ENCODE measurements at regions not wholly inside any gene's neighbourhood (a gene's known extent, or its start where the extent isn't known, plus 50 kb on each side); places are given as distances from the start of the nearest gene placed in this dataset.

GRCh38 chr1:72734415-72734814 lies 452.1 kb upstream of the NEGR1 start:
- H3K9me3 ChIP-seq (ENCODE audit: insufficient read depth, low read length, severe bottlenecking), result no peaks in the 10 kb centered on the region
- H2AFZ ChIP-seq (ENCODE audit: low read depth, low read length), result no peak overlapping the region
- no peak overlapping the region for H3K9ac ChIP-seq (ENCODE audit: low read depth, low read length)
- ATAC-seq (ENCODE audit: insufficient read depth, low read depth), result no peak
- no peak overlapping the region for H3K4me2 ChIP-seq (ENCODE audit: insufficient read depth, low read length)
- TF ChIP-seq CTCF (IDR thresholded peaks at IDR 0.05; ENCODE audit: borderline replicate concordance, extremely low read depth, low read length, poor library complexity, severe bottlenecking), result no peak
- TF ChIP-seq EZH2 (IDR thresholded peaks at IDR 0.05; ENCODE audit: borderline replicate concordance, low read depth, low read length, severe bottlenecking), result no peak
- H3K27me3 ChIP-seq (ENCODE audit: insufficient read depth, low read length, poor library complexity), result no peaks in the 10 kb centered on the region
- no peak for DNase-seq
- H3K79me2 ChIP-seq (ENCODE audit: insufficient read depth, low read length), result no peaks in the 10 kb centered on the region
- no peaks in the 10 kb centered on the region for H3K36me3 ChIP-seq (ENCODE audit: insufficient read depth, low read length)
- H3K27ac ChIP-seq (ENCODE audit: low read length), result no peak overlapping the region
- no peak overlapping the region for H3K4me3 ChIP-seq (ENCODE audit: low read depth in 1 of 2, low read length in 2 of 2)
- no peaks in the 10 kb centered on the region for H4K20me1 ChIP-seq (ENCODE audit: insufficient read depth, low read length)
- H3K4me1 ChIP-seq (ENCODE audit: insufficient read depth, low read length), result no peaks in the 10 kb centered on the region

GRCh38 chr1:72724951-72725861 lies 442.9 kb upstream of the NEGR1 start:
- DNase-seq, result no peak

GRCh38 chr1:72705921-72706320 lies 423.6 kb upstream of the NEGR1 start:
- no peak for DNase-seq
- Histone ChIP-seq H3K9me3 (ENCODE audit: insufficient read depth, low read length, severe bottlenecking) (no peaks in the 10 kb centered on the region), H3K79me2 (ENCODE audit: insufficient read depth, low read length) (no peaks in the 10 kb centered on the region), H3K36me3 (ENCODE audit: insufficient read depth, low read length) (no peaks in the 10 kb centered on the region), H4K20me1 (ENCODE audit: insufficient read depth, low read length) (no peaks in the 10 kb centered on the region), H3K27ac (ENCODE audit: low read length) (no peak overlapping the region), H3K4me3 (ENCODE audit: low read depth in 1 of 2, low read length in 2 of 2) (no peak overlapping the region), H3K27me3 (ENCODE audit: insufficient read depth, low read length, poor library complexity) (no peaks in the 10 kb centered on the region), H3K9ac (ENCODE audit: low read depth, low read length) (no peak overlapping the region), H2AFZ (ENCODE audit: low read depth, low read length) (no peak overlapping the region), H3K4me1 (ENCODE audit: insufficient read depth, low read length) (no peaks in the 10 kb centered on the region), H3K4me2 (ENCODE audit: insufficient read depth, low read length) (no peak overlapping the region)
- ATAC-seq (ENCODE audit: insufficient read depth, low read depth), result no peak
- TF ChIP-seq CTCF (IDR thresholded peaks at IDR 0.05; ENCODE audit: borderline replicate concordance, extremely low read depth, low read length, poor library complexity, severe bottlenecking) (no peak), EZH2 (IDR thresholded peaks at IDR 0.05; ENCODE audit: borderline replicate concordance, low read depth, low read length, severe bottlenecking) (no peak)

More at GRCh38 chr1:72724951-72725861, 442.9 kb upstream of the NEGR1 start:
- Histone ChIP-seq H3K9ac (ENCODE audit: low read depth, low read length) (no peak overlapping the region), H3K79me2 (ENCODE audit: insufficient read depth, low read length) (no peaks in the 10 kb centered on the region), H4K20me1 (ENCODE audit: insufficient read depth, low read length) (no peaks in the 10 kb centered on the region), H3K4me1 (ENCODE audit: insufficient read depth, low read length) (no peaks in the 10 kb centered on the region), H3K4me2 (ENCODE audit: insufficient read depth, low read length) (no peak overlapping the region), H3K27me3 (ENCODE audit: insufficient read depth, low read length, poor library complexity) (no peaks in the 10 kb centered on the region), H3K4me3 (ENCODE audit: low read depth in 1 of 2, low read length in 2 of 2) (no peak overlapping the region), H3K36me3 (ENCODE audit: insufficient read depth, low read length) (no peaks in the 10 kb centered on the region), H3K27ac (ENCODE audit: low read length) (no peak overlapping the region), H3K9me3 (ENCODE audit: insufficient read depth, low read length, severe bottlenecking) (no peaks in the 10 kb centered on the region), H2AFZ (ENCODE audit: low read depth, low read length) (no peak overlapping the region)
- no peak for ATAC-seq (ENCODE audit: insufficient read depth, low read depth)
- TF ChIP-seq CTCF (IDR thresholded peaks at IDR 0.05; ENCODE audit: borderline replicate concordance, extremely low read depth, low read length, poor library complexity, severe bottlenecking), result no peak
- TF ChIP-seq EZH2 (IDR thresholded peaks at IDR 0.05; ENCODE audit: borderline replicate concordance, low read depth, low read length, severe bottlenecking), result no peak
